HG03103 (cell line): ENCODE measurements at regions not wholly inside any gene's neighbourhood (a gene's known extent, or its start where the extent isn't known, plus 50 kb on each side); places are given as distances from the start of the nearest gene placed in this dataset.

Experiments used
- ATAC-seq: cut with Tn5 transposase; IDR thresholded peaks from one replicate; pipeline ENCODE4 v1.9.1; 2021; ENCODE audit warnings: low read depth; ENCODE audit not compliant: unreplicated experiment

DNA sequence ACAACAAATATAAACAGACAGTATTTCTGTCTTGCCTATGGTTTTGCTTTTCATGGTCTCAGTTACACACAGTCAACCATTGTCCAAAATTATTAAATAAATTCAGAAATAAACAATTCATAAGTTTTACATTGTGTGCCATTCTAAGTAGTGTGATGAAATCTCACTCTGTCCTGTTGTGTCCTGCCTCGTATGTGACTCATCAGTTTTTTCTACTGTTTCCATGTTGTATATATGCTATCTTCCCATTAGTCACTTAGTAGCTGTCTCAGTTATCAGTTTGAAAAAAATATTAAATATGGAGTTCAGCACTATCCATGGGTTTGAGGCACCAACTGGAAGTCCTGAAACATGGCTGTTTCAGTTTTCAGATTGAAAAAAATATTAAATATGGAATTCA, 282.4 kb upstream of the GRM7 start:
- ATAC-seq: no peak

DNA sequence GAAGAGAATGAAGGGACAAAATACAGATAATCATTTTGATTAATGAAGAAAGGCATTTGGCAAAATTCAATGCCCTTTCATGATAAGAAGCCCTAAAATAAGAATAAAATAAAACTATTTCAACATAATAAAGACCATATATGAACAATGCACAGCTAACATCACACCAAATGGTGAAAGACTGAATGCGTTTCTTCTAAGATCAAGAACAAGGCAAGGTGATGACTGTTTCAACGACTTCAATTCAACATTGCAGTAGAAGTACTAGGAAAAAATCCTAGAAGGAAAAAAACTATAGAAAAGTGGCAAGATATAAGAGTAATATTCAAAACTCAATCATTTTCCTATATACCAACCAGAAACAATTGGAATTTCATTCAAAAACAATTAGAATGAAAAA, 280.1 kb upstream of the GRM7 start:
- no peak for ATAC-seq

DNA sequence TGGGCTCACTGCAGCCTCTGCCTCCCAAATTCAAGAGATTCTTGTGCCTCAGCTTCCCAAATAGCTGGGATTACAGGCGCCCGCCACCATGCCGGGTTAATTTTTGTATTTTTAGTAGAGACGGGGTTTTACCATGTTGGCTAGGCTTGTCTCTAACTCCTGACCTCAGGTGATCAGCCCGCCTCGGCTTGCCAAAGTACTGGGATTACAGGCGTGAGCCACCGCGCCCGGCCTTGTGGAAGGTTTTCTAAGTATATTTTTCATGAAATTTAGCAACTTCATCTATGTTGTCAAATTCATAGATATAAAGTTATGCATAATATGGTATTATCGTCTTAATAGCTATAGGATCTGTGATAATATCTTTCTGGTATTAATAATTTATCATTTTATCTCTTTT, 275.6 kb upstream of the GRM7 start:
- ATAC-seq: no peak

GRCh38 chr3:6600237-6600636, 260.7 kb upstream of the GRM7 start:
- ATAC-seq: no peak

DNA sequence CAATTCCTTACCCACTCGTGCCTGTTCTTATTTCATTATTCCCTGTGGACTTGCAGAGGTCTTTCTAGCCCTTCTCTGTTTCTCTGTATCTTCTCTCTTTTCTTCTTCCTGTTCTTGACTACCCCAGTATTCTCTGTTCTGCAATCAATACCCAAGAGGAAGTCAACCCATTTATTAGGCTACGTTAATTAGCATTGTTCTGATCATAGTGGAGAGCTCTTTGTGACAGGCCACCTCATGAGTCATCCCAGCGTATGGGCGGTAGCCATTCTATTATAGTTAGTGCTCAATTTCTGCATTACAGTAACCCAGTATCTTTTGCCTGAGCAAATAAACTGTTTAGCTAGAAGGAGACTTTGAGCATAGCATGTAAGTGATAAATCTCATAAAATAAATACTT, 259.5 kb upstream of the GRM7 start:
- ATAC-seq: peak; percentile 55

- no peak for ATAC-seq
Measured at GRCh38 chr3:6602329-6602728, 258.6 kb upstream of the GRM7 start.

DNA sequence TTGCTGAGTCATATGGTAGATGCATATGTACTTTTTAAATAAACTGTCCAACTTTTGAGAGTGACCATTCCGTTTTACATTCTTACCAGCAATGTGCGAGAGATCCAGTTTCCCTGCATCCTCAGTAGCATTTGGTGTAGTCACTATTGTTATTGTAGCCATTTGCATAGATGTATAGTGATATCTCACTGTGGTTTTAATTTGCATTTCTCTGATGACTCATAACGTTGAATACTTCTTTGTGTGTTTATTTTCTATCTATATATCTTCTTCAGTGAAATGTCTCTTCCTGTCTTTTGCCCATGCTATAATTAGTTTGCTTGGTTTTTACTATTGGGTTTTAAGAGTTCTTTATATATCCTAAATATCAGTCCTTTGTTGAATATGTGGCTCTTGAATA, 255.7 kb upstream of the GRM7 start:
- no peak for ATAC-seq

DNA sequence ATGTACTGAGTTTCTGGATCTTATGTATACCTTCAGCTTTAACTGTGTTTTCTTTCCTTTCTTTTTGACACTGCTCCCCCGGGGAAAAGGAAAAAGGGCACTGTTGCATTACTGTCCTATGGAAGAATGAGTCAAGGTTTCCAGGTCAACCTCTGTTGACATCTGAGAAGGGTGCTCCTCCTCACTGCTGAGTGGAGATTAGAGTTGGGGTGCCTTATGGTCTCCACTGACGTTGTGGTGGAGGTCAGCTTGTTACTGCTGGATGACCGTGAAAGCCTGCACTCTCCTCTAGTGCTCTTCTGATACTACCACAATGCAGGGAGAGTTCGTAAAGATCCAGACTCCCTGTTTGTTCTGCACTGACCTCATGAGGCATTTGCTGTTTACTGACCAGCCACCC, 252.1 kb upstream of the GRM7 start:
- ATAC-seq: no peak

GRCh38 chr3:6612034-6612616, 248.8 kb upstream of the GRM7 start:
- no peak for ATAC-seq

- ATAC-seq: no peak
Measured at GRCh38 chr3:6622260-6622659, 238.7 kb upstream of the GRM7 start.

GRCh38 chr3:6622712-6623111, 238.2 kb upstream of the GRM7 start:
- ATAC-seq: no peak

DNA sequence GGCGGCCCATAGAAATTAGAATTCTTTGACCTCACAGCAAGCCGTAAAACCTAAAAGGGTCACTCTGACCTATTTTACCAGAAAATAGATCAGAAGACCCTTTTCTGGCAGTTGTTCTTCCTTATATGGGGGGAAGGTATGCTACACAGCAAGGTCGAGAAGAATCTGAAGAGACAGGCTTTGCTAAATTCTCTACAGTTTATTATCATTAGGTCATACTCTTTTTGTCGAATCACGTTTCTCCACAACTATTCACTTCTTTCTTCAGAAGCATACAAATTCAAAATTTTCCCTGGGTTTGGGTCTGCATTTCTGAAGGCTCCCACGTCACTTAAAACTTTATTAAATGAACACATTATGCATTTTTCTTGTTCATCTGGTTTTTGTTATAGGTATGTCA, 229.5 kb upstream of the GRM7 start:
- no peak for ATAC-seq

DNA sequence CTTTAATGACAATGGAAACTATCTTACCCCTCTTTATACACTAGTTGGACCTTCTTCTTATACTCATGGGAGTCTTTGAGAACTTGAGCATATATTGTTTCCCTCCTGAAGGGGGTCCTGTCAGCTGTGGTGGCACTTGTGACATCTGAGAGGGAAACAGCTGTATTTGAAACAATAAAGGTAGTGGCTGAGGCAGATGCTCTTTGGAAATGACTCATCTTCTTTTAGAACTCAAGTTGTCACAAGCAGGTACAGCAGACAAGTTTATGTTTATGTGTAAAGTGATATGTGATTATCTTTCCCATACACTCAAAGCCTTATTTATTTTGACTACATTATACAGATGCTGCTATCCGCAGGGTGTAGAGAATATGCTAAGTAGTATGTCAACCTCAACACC, 220.0 kb upstream of the GRM7 start:
- ATAC-seq: no peak

DNA sequence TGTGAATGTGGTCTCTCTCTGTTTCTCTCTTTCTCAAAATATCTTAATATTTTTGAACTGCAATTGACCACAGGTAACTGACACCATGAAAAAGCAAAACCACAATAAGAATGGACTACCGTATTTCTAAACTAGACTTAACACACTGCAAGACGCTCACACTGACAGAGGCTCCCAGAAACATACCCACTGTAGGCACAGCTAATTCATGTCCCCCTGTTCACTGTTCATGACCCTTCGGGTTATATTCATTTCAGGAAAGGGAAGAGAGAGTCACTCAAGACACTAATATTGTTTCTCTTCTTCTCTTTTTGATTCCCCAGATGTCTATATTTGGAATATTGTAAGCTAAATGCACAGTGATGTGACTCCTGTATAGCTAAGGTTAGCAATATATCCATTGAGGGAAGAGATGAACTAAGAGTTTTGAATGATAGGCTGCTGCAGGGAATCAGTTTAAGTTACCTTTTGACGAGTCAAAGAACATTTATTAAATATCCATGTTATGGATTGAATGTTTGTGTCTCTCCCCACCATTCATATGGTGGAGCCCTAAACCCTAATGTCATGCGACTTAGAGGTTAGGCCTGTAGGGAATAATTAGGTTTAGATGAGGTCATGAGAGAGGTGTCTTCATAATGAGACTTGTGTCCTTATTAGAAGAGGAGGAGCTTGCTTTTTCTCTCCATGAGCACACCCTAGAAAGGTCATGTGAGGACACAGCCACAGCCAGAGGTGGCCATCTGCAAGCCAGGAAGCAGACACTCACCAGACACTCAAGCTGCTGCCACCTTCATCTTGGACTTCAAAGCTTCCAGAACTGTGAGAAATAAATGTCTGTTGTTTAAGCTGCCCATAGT, 216.6 kb upstream of the GRM7 start:
- ATAC-seq: peak; percentile 78

- ATAC-seq: no peak
Measured at GRCh38 chr3:6654670-6655069, 206.2 kb upstream of the GRM7 start.

GRCh38 chr3:6655275-6655674, 205.6 kb upstream of the GRM7 start:
- ATAC-seq: no peak

GRCh38 chr3:6657591-6657990, 203.3 kb upstream of the GRM7 start:
- ATAC-seq: no peak

DNA sequence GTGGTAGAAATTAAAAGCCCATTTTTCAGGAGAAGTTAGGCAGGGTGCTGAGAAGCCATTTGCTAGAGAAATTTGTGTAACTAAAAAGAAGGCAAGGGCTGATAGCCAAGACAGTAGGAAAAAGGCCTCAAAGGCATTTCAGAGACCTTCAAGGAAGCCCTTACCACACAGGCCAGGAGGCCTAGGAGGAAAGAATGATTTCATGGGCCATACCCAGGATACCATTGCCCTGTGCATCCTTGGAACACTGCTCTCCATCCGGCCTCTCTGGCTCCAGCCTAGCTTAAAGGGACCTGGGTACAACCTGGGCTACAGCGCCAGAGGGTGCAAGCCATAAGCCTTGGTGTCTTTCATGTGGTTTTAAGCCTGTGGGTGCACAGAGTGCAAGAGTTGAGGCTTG, 193.6 kb upstream of the GRM7 start:
- no peak for ATAC-seq

DNA sequence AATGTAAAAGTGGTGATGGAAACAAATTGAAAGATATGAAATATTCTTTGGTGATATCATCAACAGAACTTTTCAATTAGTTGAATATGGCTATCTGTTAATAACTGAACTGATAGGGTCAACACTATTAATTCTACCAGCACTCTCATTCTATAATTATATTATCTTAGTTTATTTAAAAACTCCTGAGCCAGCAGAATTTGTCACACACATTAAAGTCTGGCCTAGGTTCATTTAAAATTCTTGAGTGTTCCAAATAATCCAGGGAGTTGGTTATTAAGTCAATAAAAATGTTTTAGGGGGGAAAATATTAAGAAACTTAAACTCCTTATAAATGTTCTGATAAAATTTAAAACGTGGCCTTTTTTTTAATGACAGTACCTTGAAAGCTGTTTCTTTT, 189.6 kb upstream of the GRM7 start:
- no peak for ATAC-seq

- no peak for ATAC-seq
Measured at GRCh38 chr3:6679510-6679909, 181.4 kb upstream of the GRM7 start.

GRCh38 chr3:6680119-6680806, 180.7 kb upstream of the GRM7 start:
- peak; percentile 90 for ATAC-seq

DNA sequence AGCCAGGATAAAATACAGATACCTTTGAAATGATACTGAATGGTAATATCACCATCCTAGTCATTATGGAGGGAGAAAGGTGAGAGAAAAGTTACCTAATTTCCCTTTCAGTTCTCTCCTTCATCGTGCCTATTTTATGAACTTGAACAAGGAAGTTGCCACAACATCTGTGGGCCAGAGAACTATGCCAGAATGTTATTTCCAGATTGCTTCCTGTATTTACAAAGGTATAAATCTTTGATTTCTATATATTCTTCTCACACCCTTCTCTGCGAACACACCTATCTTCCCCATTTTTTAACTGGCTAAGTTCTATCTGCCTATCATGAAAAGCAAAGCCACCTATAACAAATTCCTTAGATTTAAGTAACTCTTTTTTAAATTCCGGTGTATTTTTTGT, 163.6 kb upstream of the GRM7 start:
- ATAC-seq: no peak
